ENCODE measurements at regions not wholly inside any gene's neighbourhood (a gene's known extent, or its start where the extent isn't known, plus 50 kb on each side); places are given as distances from the start of the nearest gene placed in this dataset.
A peak's percentile ranks its signal among the peaks of the same experiment; 100 is the strongest.

- no peak overlapping the region for H2AFZ ChIP-seq (ENCODE audit: low read length)
- BruUV-seq (replicated peaks), result no TSS peak
- no peak for DNase-seq (ENCODE audit: low spot score)
- POLR2A ChIA-PET, result no interaction called here
- TF ChIP-seq EZH2phosphoT487 (IDR thresholded peaks at IDR 0.05; ENCODE audit: borderline replicate concordance, low read depth, low read length) (no peak), CTCF (conservative IDR thresholded peaks at IDR 0.05; ENCODE audit: low read length) (no peak)
- H3K36me3 ChIP-seq (ENCODE audit: insufficient read depth, low read length), result no peaks in the 10 kb centered on the region
- H3K79me2 ChIP-seq (ENCODE audit: insufficient read depth, low read depth, low read length), result no peaks in the 10 kb centered on the region
- no peaks in the 10 kb centered on the region for H4K20me1 ChIP-seq (ENCODE audit: insufficient read depth, low read length)
- H3K4me1 ChIP-seq (ENCODE audit: insufficient read depth, low read length, poor library complexity, severe bottlenecking), result peaks cover 51% of the 10 kb centered on the region
- CTCF ChIA-PET (ENCODE audit: unreplicated experiment), result no interaction called here
- no peaks in the 10 kb centered on the region for H3K9me2 ChIP-seq (ENCODE audit: insufficient read depth, low read length)
- no peak overlapping the region for H3K4me2 ChIP-seq (ENCODE audit: low read length)
- no peak overlapping the region for H3K4me3 ChIP-seq (ENCODE audit: low read depth, low read length, poor library complexity, severe bottlenecking)
- no peaks in the 10 kb centered on the region for H3K9me3 ChIP-seq (ENCODE audit: low read length)
- no peak overlapping the region for H3K27ac ChIP-seq (ENCODE audit: low read depth, low read length, poor library complexity, severe bottlenecking)
- intact Hi-C loops (cut with micrococcal nuclease; ENCODE audit: unreplicated experiment), result loop anchor here (5.0 kb wide), 1 partner anchor 61 kb away; no protein-coding TSS in a partner anchor
Observed at GRCh38 chr21:43291347-43291950, 122.6 kb downstream of the CRYAA start.

- peak; percentile 94 for DNase-seq (ENCODE audit: low spot score)
- no peaks in the 10 kb centered on the region for H3K79me2 ChIP-seq (ENCODE audit: insufficient read depth, low read depth, low read length)
- H3K4me3 ChIP-seq (ENCODE audit: low read depth, low read length, poor library complexity, severe bottlenecking), result peak overlapping the region; percentile 2
- no peak overlapping the region for H2AFZ ChIP-seq (ENCODE audit: low read length)
- H3K27ac ChIP-seq (ENCODE audit: low read depth, low read length, poor library complexity, severe bottlenecking), result peak overlapping the region; percentile 2
- ChIA-PET CTCF (ENCODE audit: unreplicated experiment) (no interaction called here), POLR2A (interaction anchor here (1.1 kb wide), 1 partner anchor 63 kb away, joined by 3 read pairs; no protein-coding TSS in a partner anchor)
- H3K9me3 ChIP-seq (ENCODE audit: low read length), result no peaks in the 10 kb centered on the region
- peaks cover 49% of the 10 kb centered on the region for H3K4me1 ChIP-seq (ENCODE audit: insufficient read depth, low read length, poor library complexity, severe bottlenecking)
- BruUV-seq (replicated peaks), result no TSS peak
- H3K4me2 ChIP-seq (ENCODE audit: low read length), result peak overlapping the region; percentile 58
- intact Hi-C loops (cut with micrococcal nuclease; ENCODE audit: unreplicated experiment), result loop anchor here (1.0 to 5.0 kb wide), 2 partner anchors 22 to 62 kb away; no protein-coding TSS in a partner anchor
- TF ChIP-seq EZH2phosphoT487 (IDR thresholded peaks at IDR 0.05; ENCODE audit: borderline replicate concordance, low read depth, low read length) (no peak), CTCF (conservative IDR thresholded peaks at IDR 0.05; ENCODE audit: low read length) (no peak)
- no peaks in the 10 kb centered on the region for H4K20me1 ChIP-seq (ENCODE audit: insufficient read depth, low read length)
- no peaks in the 10 kb centered on the region for H3K9me2 ChIP-seq (ENCODE audit: insufficient read depth, low read length)
- H3K36me3 ChIP-seq (ENCODE audit: insufficient read depth, low read length), result no peaks in the 10 kb centered on the region
Observed at GRCh38 chr21:43290421-43291346, 121.9 kb downstream of the CRYAA start.
